HEK293 (cell line): ENCODE measurements at regions not wholly inside any gene's neighbourhood (a gene's known extent, or its start where the extent isn't known, plus 50 kb on each side); places are given as distances from the start of the nearest gene placed in this dataset.

Experiments
- MEIS1 ChIP-seq: sonication (generic); formaldehyde crosslinking; IDR thresholded peaks from 2 replicates; pipeline ENCODE4 v1.8.1; 2022; ENCODE audit warnings: missing genetic modification reagents, mild to moderate bottlenecking, borderline replicate concordance
- SCRT1 ChIP-seq: fragments of 450-650 bp; formaldehyde crosslinking; IDR thresholded peaks from 2 replicates; pipeline ENCODE4 v1.5.1; 2016; ENCODE audit warnings: missing biosample characterization, missing genetic modification characterization, borderline replicate concordance
- ZNF239 ChIP-seq: fragments of 450-650 bp; formaldehyde crosslinking; IDR thresholded peaks from 2 replicates; pipeline ENCODE4 v1.5.1; 2016; ENCODE audit warnings: missing biosample characterization, missing genetic modification characterization
- ZNF248 ChIP-seq: fragments of 450-650 bp; formaldehyde crosslinking; IDR thresholded peaks from 2 replicates; pipeline ENCODE4 v1.5.1; 2017; ENCODE audit warnings: missing biosample characterization, missing genetic modification characterization
- ZNF302 ChIP-seq: fragments of 450-650 bp; formaldehyde crosslinking; IDR thresholded peaks from 2 replicates; pipeline ENCODE4 v1.5.1; 2016; ENCODE audit warnings: missing biosample characterization, missing genetic modification characterization, low read depth
- ZNF529 ChIP-seq: fragments of 450-650 bp; formaldehyde crosslinking; IDR thresholded peaks from 2 replicates; pipeline ENCODE4 v1.5.1; 2017; ENCODE audit warnings: missing genetic modification characterization, missing biosample characterization; ENCODE audit not compliant: insufficient replicate concordance
- ZNF600 ChIP-seq: fragments of 450-650 bp; formaldehyde crosslinking; IDR thresholded peaks from 2 replicates; pipeline ENCODE4 v1.5.1; 2016; ENCODE audit warnings: missing biosample characterization, missing genetic modification characterization
- ZNF768 ChIP-seq: fragments of 450-650 bp; formaldehyde crosslinking; IDR thresholded peaks from 2 replicates; pipeline ENCODE4 v1.5.1; 2018; ENCODE audit warnings: missing biosample characterization, mild to moderate bottlenecking, missing genetic modification characterization
- TF ChIP-seq, protein P1 (sequence below): IDR thresholded peaks from 2 replicates; pipeline ENCODE4 v1.6.1; 2011; ENCODE audit warnings: mild to moderate bottlenecking, low read depth, low read length, borderline replicate concordance
- TF ChIP-seq, protein P2 (sequence below): fragments of 450-650 bp; formaldehyde crosslinking; IDR thresholded peaks from 2 replicates; pipeline ENCODE4 v1.5.1; 2016; ENCODE audit warnings: missing biosample characterization, missing genetic modification characterization
- TF ChIP-seq, protein P3 (sequence below): fragments of 450-650 bp; formaldehyde crosslinking; IDR thresholded peaks from 2 replicates; pipeline ENCODE4 v1.5.1; 2016; ENCODE audit warnings: missing biosample characterization, missing genetic modification characterization
- TF ChIP-seq, protein P4 (sequence below): fragments of 450-650 bp; formaldehyde crosslinking; IDR thresholded peaks from 2 replicates; pipeline ENCODE4 v1.5.1; 2016; ENCODE audit warnings: missing biosample characterization, missing genetic modification characterization
- TF ChIP-seq, protein P5 (sequence below): fragments of 450-650 bp; formaldehyde crosslinking; IDR thresholded peaks from 2 replicates; pipeline ENCODE4 v1.5.0; 2017; ENCODE audit warnings: missing biosample characterization, missing genetic modification characterization, borderline replicate concordance
- TF ChIP-seq, protein P6 (sequence below): fragments of 450-650 bp; formaldehyde crosslinking; IDR thresholded peaks from 2 replicates; pipeline ENCODE4 v1.5.1; 2016; ENCODE audit warnings: missing biosample characterization, missing genetic modification characterization

DNA sequence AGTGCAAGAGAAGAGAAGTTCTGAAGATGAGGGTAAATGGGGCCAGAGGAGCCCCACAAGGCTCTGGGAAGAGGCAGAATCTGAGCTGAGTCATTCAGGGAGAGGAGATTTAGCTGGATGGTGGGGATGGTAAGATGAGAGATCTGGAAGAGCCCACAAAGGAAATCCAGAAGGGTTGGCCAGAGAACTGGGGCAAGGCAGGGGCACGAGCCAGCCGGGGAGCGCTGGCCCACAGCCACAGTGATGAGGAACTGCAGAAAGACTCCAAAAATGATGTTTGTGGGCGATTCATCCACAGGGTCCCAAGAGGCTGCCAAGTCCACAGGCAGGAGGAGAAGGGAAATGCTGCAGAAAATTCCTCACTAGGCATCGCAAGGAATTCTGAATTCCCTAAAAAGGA is 75.9 kb upstream of the ATP2B2 start:
- TF ChIP-seq, protein P1, sequence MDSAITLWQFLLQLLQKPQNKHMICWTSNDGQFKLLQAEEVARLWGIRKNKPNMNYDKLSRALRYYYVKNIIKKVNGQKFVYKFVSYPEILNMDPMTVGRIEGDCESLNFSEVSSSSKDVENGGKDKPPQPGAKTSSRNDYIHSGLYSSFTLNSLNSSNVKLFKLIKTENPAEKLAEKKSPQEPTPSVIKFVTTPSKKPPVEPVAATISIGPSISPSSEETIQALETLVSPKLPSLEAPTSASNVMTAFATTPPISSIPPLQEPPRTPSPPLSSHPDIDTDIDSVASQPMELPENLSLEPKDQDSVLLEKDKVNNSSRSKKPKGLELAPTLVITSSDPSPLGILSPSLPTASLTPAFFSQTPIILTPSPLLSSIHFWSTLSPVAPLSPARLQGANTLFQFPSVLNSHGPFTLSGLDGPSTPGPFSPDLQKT: no peak
- no peak for TF ChIP-seq MEIS1
- TF ChIP-seq, protein P2, sequence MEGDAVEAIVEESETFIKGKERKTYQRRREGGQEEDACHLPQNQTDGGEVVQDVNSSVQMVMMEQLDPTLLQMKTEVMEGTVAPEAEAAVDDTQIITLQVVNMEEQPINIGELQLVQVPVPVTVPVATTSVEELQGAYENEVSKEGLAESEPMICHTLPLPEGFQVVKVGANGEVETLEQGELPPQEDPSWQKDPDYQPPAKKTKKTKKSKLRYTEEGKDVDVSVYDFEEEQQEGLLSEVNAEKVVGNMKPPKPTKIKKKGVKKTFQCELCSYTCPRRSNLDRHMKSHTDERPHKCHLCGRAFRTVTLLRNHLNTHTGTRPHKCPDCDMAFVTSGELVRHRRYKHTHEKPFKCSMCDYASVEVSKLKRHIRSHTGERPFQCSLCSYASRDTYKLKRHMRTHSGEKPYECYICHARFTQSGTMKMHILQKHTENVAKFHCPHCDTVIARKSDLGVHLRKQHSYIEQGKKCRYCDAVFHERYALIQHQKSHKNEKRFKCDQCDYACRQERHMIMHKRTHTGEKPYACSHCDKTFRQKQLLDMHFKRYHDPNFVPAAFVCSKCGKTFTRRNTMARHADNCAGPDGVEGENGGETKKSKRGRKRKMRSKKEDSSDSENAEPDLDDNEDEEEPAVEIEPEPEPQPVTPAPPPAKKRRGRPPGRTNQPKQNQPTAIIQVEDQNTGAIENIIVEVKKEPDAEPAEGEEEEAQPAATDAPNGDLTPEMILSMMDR: no peak
- no peak for TF ChIP-seq ZNF768 (tag by site-specific recombination)
- TF ChIP-seq, protein P3, sequence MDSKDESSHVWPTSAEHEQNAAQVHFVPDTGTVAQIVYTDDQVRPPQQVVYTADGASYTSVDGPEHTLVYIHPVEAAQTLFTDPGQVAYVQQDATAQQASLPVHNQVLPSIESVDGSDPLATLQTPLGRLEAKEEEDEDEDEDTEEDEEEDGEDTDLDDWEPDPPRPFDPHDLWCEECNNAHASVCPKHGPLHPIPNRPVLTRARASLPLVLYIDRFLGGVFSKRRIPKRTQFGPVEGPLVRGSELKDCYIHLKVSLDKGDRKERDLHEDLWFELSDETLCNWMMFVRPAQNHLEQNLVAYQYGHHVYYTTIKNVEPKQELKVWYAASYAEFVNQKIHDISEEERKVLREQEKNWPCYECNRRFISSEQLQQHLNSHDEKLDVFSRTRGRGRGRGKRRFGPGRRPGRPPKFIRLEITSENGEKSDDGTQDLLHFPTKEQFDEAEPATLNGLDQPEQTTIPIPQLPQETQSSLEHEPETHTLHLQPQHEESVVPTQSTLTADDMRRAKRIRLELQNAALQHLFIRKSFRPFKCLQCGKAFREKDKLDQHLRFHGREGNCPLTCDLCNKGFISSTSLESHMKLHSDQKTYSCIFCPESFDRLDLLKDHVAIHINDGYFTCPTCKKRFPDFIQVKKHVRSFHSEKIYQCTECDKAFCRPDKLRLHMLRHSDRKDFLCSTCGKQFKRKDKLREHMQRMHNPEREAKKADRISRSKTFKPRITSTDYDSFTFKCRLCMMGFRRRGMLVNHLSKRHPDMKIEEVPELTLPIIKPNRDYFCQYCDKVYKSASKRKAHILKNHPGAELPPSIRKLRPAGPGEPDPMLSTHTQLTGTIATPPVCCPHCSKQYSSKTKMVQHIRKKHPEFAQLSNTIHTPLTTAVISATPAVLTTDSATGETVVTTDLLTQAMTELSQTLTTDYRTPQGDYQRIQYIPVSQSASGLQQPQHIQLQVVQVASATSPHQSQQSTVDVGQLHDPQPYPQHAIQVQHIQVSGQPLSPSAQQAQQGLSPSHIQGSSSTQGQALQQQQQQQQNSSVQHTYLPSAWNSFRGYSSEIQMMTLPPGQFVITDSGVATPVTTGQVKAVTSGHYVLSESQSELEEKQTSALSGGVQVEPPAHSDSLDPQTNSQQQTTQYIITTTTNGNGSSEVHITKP: no peak
- TF ChIP-seq ZNF248 (tag by site-specific recombination): no peak
- TF ChIP-seq, protein P4, sequence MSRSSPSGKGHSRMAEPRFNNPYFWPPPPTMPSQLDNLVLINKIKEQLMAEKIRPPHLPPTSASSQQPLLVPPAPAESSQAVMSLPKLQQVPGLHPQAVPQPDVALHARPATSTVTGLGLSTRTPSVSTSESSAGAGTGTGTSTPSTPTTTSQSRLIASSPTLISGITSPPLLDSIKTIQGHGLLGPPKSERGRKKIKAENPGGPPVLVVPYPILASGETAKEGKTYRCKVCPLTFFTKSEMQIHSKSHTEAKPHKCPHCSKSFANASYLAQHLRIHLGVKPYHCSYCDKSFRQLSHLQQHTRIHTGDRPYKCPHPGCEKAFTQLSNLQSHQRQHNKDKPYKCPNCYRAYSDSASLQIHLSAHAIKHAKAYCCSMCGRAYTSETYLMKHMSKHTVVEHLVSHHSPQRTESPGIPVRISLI (tag by site-specific recombination): no peak
- no peak for TF ChIP-seq ZNF529 (tag by site-specific recombination)
- no peak for TF ChIP-seq ZNF239 (tag by site-specific recombination)
- TF ChIP-seq ZNF302 (tag by site-specific recombination): no peak
- TF ChIP-seq ZNF600 (tag by site-specific recombination): no peak
- TF ChIP-seq, protein P5, sequence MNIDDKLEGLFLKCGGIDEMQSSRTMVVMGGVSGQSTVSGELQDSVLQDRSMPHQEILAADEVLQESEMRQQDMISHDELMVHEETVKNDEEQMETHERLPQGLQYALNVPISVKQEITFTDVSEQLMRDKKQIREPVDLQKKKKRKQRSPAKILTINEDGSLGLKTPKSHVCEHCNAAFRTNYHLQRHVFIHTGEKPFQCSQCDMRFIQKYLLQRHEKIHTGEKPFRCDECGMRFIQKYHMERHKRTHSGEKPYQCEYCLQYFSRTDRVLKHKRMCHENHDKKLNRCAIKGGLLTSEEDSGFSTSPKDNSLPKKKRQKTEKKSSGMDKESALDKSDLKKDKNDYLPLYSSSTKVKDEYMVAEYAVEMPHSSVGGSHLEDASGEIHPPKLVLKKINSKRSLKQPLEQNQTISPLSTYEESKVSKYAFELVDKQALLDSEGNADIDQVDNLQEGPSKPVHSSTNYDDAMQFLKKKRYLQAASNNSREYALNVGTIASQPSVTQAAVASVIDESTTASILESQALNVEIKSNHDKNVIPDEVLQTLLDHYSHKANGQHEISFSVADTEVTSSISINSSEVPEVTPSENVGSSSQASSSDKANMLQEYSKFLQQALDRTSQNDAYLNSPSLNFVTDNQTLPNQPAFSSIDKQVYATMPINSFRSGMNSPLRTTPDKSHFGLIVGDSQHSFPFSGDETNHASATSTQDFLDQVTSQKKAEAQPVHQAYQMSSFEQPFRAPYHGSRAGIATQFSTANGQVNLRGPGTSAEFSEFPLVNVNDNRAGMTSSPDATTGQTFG: no peak
- TF ChIP-seq, protein P6, sequence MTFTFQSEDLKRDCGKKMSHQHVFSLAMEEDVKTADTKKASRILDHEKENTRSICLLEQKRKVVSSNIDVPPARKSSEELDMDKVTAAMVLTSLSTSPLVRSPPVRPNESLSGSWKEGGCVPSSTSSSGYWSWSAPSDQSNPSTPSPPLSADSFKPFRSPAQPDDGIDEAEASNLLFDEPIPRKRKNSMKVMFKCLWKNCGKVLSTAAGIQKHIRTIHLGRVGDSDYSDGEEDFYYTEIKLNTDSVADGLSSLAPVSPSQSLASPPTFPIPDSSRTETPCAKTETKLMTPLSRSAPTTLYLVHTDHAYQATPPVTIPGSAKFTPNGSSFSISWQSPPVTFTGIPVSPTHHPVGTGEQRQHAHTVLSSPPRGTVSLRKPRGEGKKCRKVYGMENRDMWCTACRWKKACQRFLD (tag by site-specific recombination): no peak
- TF ChIP-seq SCRT1 (tag by site-specific recombination): no peak
